T-helper 1 cell treated with Interleukin-12 subunit alpha and Interleukin-12 subunit beta and Interleukin-4 antibody, amounts not matched to agents 30 μg/mL and 1 μg/mL, for 36 hours (primary cell): ENCODE measurements at regions not wholly inside any gene's neighbourhood (a gene's known extent, or its start where the extent isn't known, plus 50 kb on each side); places are given as distances from the start of the nearest gene placed in this dataset.

Experiments
- H3K27ac Mint-ChIP-seq: one replicate; pipeline ENCODE4 v1.8.0; 2021; ENCODE audit warnings: mild to moderate bottlenecking, mixed read lengths
- H3K27me3 Mint-ChIP-seq: one replicate; pipeline ENCODE4 v1.8.0; 2021; ENCODE audit warnings: low read depth, mixed read lengths
- H3K36me3 Mint-ChIP-seq: one replicate; pipeline ENCODE4 v1.8.0; 2021; ENCODE audit warnings: low read depth, mixed read lengths
- H3K4me1 Mint-ChIP-seq: one replicate; pipeline ENCODE4 v1.8.0; 2021; ENCODE audit warnings: low read depth, mixed read lengths
- H3K4me3 Mint-ChIP-seq: one replicate; pipeline ENCODE4 v1.8.0; 2021; ENCODE audit warnings: mild to moderate bottlenecking, moderate library complexity, mixed read lengths
- H3K9me3 Mint-ChIP-seq: one replicate; pipeline ENCODE4 v1.8.0; 2021; ENCODE audit warnings: mixed read lengths

- H3K27me3 Mint-ChIP-seq = no peaks in the 10 kb centered on the region
- H3K4me1 Mint-ChIP-seq = no peaks in the 10 kb centered on the region
- H3K36me3 Mint-ChIP-seq = no peaks in the 10 kb centered on the region
- peaks cover 14% of the 10 kb centered on the region for H3K9me3 Mint-ChIP-seq
- no peak overlapping the region for H3K27ac Mint-ChIP-seq
- H3K4me3 Mint-ChIP-seq = no peak overlapping the region
Observed at GRCh38 chr5:5678909-5679308, 256.4 kb downstream of the ICE1 start.

GRCh38 chr5:5677738-5678137 is 255.3 kb downstream of the ICE1 start:
- Mint-ChIP-seq H3K27ac (no peak overlapping the region), H3K36me3 (no peaks in the 10 kb centered on the region), H3K27me3 (no peaks in the 10 kb centered on the region), H3K9me3 (peaks cover 10% of the 10 kb centered on the region), H3K4me1 (no peaks in the 10 kb centered on the region), H3K4me3 (no peak overlapping the region)

GRCh38 chr5:5676218-5676617 is 253.7 kb downstream of the ICE1 start:
- H3K36me3 Mint-ChIP-seq = no peaks in the 10 kb centered on the region
- H3K27ac Mint-ChIP-seq = no peak overlapping the region
- peaks cover 10% of the 10 kb centered on the region for H3K9me3 Mint-ChIP-seq
- no peak overlapping the region for H3K4me3 Mint-ChIP-seq
- no peaks in the 10 kb centered on the region for H3K4me1 Mint-ChIP-seq
- H3K27me3 Mint-ChIP-seq = no peaks in the 10 kb centered on the region

GRCh38 chr5:5675511-5675910 is 253.0 kb downstream of the ICE1 start:
- H3K4me3 Mint-ChIP-seq = no peak overlapping the region
- H3K27ac Mint-ChIP-seq = no peak overlapping the region
- H3K9me3 Mint-ChIP-seq = peaks cover 10% of the 10 kb centered on the region
- no peaks in the 10 kb centered on the region for H3K27me3 Mint-ChIP-seq
- no peaks in the 10 kb centered on the region for H3K4me1 Mint-ChIP-seq
- H3K36me3 Mint-ChIP-seq = no peaks in the 10 kb centered on the region

GRCh38 chr5:5671823-5672222 is 249.3 kb downstream of the ICE1 start:
- H3K4me3 Mint-ChIP-seq = no peak overlapping the region
- no peaks in the 10 kb centered on the region for H3K36me3 Mint-ChIP-seq
- no peaks in the 10 kb centered on the region for H3K4me1 Mint-ChIP-seq
- H3K27ac Mint-ChIP-seq = no peak overlapping the region
- no peaks in the 10 kb centered on the region for H3K9me3 Mint-ChIP-seq
- no peaks in the 10 kb centered on the region for H3K27me3 Mint-ChIP-seq

GRCh38 chr5:5667136-5667554 is 244.7 kb downstream of the ICE1 start:
- Mint-ChIP-seq H3K27me3 (no peaks in the 10 kb centered on the region), H3K36me3 (no peaks in the 10 kb centered on the region), H3K4me1 (no peaks in the 10 kb centered on the region), H3K4me3 (no peak overlapping the region), H3K9me3 (no peaks in the 10 kb centered on the region), H3K27ac (no peak overlapping the region)

- Mint-ChIP-seq H3K36me3 (no peaks in the 10 kb centered on the region), H3K4me3 (no peak overlapping the region), H3K9me3 (no peaks in the 10 kb centered on the region), H3K4me1 (no peaks in the 10 kb centered on the region), H3K27me3 (no peaks in the 10 kb centered on the region), H3K27ac (no peak overlapping the region)
Observed at GRCh38 chr5:5666369-5666768, 243.9 kb downstream of the ICE1 start.

- Mint-ChIP-seq H3K27me3 (no peaks in the 10 kb centered on the region), H3K9me3 (no peaks in the 10 kb centered on the region), H3K36me3 (no peaks in the 10 kb centered on the region), H3K27ac (no peak overlapping the region), H3K4me1 (no peaks in the 10 kb centered on the region), H3K4me3 (no peak overlapping the region)
Observed at GRCh38 chr5:5666076-5666365, 243.5 kb downstream of the ICE1 start.

- H3K9me3 Mint-ChIP-seq = no peaks in the 10 kb centered on the region
- no peaks in the 10 kb centered on the region for H3K36me3 Mint-ChIP-seq
- H3K4me1 Mint-ChIP-seq = no peaks in the 10 kb centered on the region
- no peaks in the 10 kb centered on the region for H3K27me3 Mint-ChIP-seq
- H3K27ac Mint-ChIP-seq = no peak overlapping the region
- H3K4me3 Mint-ChIP-seq = no peak overlapping the region
Observed at GRCh38 chr5:5665225-5666075, 243.0 kb downstream of the ICE1 start.

- H3K9me3 Mint-ChIP-seq = no peaks in the 10 kb centered on the region
- H3K27ac Mint-ChIP-seq = no peak overlapping the region
- H3K27me3 Mint-ChIP-seq = no peaks in the 10 kb centered on the region
- no peaks in the 10 kb centered on the region for H3K4me1 Mint-ChIP-seq
- H3K4me3 Mint-ChIP-seq = no peak overlapping the region
- H3K36me3 Mint-ChIP-seq = no peaks in the 10 kb centered on the region
Observed at GRCh38 chr5:5658889-5659465, 236.5 kb downstream of the ICE1 start.

GRCh38 chr5:5658226-5658625 is 235.7 kb downstream of the ICE1 start:
- Mint-ChIP-seq H3K27me3 (no peaks in the 10 kb centered on the region), H3K36me3 (no peaks in the 10 kb centered on the region), H3K27ac (no peak overlapping the region), H3K9me3 (no peaks in the 10 kb centered on the region), H3K4me1 (no peaks in the 10 kb centered on the region), H3K4me3 (no peak overlapping the region)

- H3K27ac Mint-ChIP-seq = no peak overlapping the region
- H3K36me3 Mint-ChIP-seq = no peaks in the 10 kb centered on the region
- H3K4me1 Mint-ChIP-seq = no peaks in the 10 kb centered on the region
- H3K9me3 Mint-ChIP-seq = peaks cover 3% of the 10 kb centered on the region
- H3K4me3 Mint-ChIP-seq = no peak overlapping the region
- H3K27me3 Mint-ChIP-seq = no peaks in the 10 kb centered on the region
Observed at GRCh38 chr5:5652181-5652580, 229.7 kb downstream of the ICE1 start.

- H3K27ac Mint-ChIP-seq = no peak overlapping the region
- no peaks in the 10 kb centered on the region for H3K36me3 Mint-ChIP-seq
- no peaks in the 10 kb centered on the region for H3K4me1 Mint-ChIP-seq
- H3K4me3 Mint-ChIP-seq = no peak overlapping the region
- H3K27me3 Mint-ChIP-seq = no peaks in the 10 kb centered on the region
- peaks cover 3% of the 10 kb centered on the region for H3K9me3 Mint-ChIP-seq
Observed at GRCh38 chr5:5650949-5651348, 228.5 kb downstream of the ICE1 start.

GRCh38 chr5:5650242-5650641 is 227.8 kb downstream of the ICE1 start:
- no peaks in the 10 kb centered on the region for H3K4me1 Mint-ChIP-seq
- no peaks in the 10 kb centered on the region for H3K36me3 Mint-ChIP-seq
- no peak overlapping the region for H3K4me3 Mint-ChIP-seq
- peaks cover 3% of the 10 kb centered on the region for H3K9me3 Mint-ChIP-seq
- H3K27ac Mint-ChIP-seq = no peak overlapping the region
- no peaks in the 10 kb centered on the region for H3K27me3 Mint-ChIP-seq

- H3K4me1 Mint-ChIP-seq = no peaks in the 10 kb centered on the region
- H3K27ac Mint-ChIP-seq = no peak overlapping the region
- peaks cover 3% of the 10 kb centered on the region for H3K9me3 Mint-ChIP-seq
- H3K4me3 Mint-ChIP-seq = no peak overlapping the region
- H3K36me3 Mint-ChIP-seq = no peaks in the 10 kb centered on the region
- no peaks in the 10 kb centered on the region for H3K27me3 Mint-ChIP-seq
Observed at GRCh38 chr5:5649641-5650040, 227.2 kb downstream of the ICE1 start.
